H1 (cell line): ENCODE measurements at regions not wholly inside any gene's neighbourhood (a gene's known extent, or its start where the extent isn't known, plus 50 kb on each side); places are given as distances from the start of the nearest gene placed in this dataset.

Experiments used
- CTCF ChIA-PET: fragments of 300-600 bp; sonication (Branson Sonifier 250); formaldehyde crosslinking; loops from one replicate; lab custom pipeline; 2021; ENCODE audit not compliant: partially characterized antibody; lab: Charles Lee
- POLR2A ChIA-PET: fragments of 300-600 bp; sonication (Branson Sonifier 250); formaldehyde crosslinking; loops from one replicate; lab custom pipeline; 2021; ENCODE audit warnings: inconsistent platforms; ENCODE audit not compliant: partially characterized antibody; lab: Charles Lee
- DNase-seq, 2 experiments: peaks; one replicate each; pipeline versions ENCODE4 v3.0.0 to v3.0.0-alpha.2; 2010 to 2022; ENCODE audit warnings: low spot score in 2 of 2, low read depth in 1 of 2, mixed read lengths in 1 of 2
- FAIRE-seq: peaks from 2 replicates; lab custom pipeline; 2011; peaks lifted over from hg19 to GRCh38; lab: Jason Lieb, UNC
- H2AFZ ChIP-seq: 2 replicates; pipeline ENCODE4 v1.8.1; 2012; ENCODE audit warnings: low read length, inconsistent platforms
- H2AK5ac ChIP-seq: 2 replicates; pipeline ENCODE4 v1.6.1; 2013; ENCODE audit warnings: low read depth, low read length
- H2BK120ac ChIP-seq: replicated peaks from 2 replicates; pipeline ENCODE3; 2013; ENCODE audit warnings: low read depth, low read length, inconsistent platforms
- H2BK12ac ChIP-seq: 2 replicates; pipeline ENCODE4 v1.6.1; 2013; ENCODE audit warnings: low read depth, low read length
- H2BK15ac ChIP-seq: 2 replicates; pipeline ENCODE4 v1.6.1; 2013; ENCODE audit warnings: low read length
- H2BK20ac ChIP-seq: 2 replicates; pipeline ENCODE4 v1.6.1; 2013; ENCODE audit warnings: low read length
- H2BK5ac ChIP-seq: 2 replicates; pipeline ENCODE4 v1.6.1; 2013; ENCODE audit warnings: low read depth, low read length
- H3K14ac ChIP-seq: 2 replicates; pipeline ENCODE4 v1.6.1; 2013; ENCODE audit warnings: inconsistent platforms; ENCODE audit not compliant: insufficient read length
- H3K18ac ChIP-seq: 2 replicates; pipeline ENCODE4 v1.6.1; 2013; ENCODE audit warnings: low read length; ENCODE audit errors: extremely low read depth
- H3K23ac ChIP-seq: 2 replicates; pipeline ENCODE4 v1.6.1; 2013; ENCODE audit warnings: inconsistent platforms; ENCODE audit not compliant: insufficient read length
- H3K23me2 ChIP-seq: 2 replicates; pipeline ENCODE4 v1.6.1; 2013; ENCODE audit warnings: low read depth, low read length
- H3K27ac ChIP-seq: 2 replicates; pipeline ENCODE4 v1.6.1; 2011; ENCODE audit warnings: low read depth, low read length, inconsistent platforms
- H3K27me3 ChIP-seq, 4 experiments: replicated peaks in 1 of 4; 1 replicate in 1 of 4; 2 replicates in 3 of 4; pipeline versions ENCODE4 v1.6.1 to v1.8.1; 2011 to 2013; ENCODE audit warnings: low read length in 3 of 4, mild to moderate bottlenecking in 3 of 4, inconsistent platforms in 2 of 4, mixed read lengths in 2 of 4, moderate library complexity in 1 of 4; ENCODE audit not compliant: control insufficient read depth in 3 of 4, insufficient read depth in 3 of 4; ENCODE audit errors: extremely low read depth in 1 of 4
- H3K36me3 ChIP-seq, 4 experiments: 2 replicates each; pipeline versions ENCODE4 v1.6.1 to v1.8.1; 2011 to 2013; ENCODE audit warnings: mild to moderate bottlenecking in 4 of 4, low read length in 3 of 4, moderate library complexity in 2 of 4, control low read depth in 1 of 4, inconsistent platforms in 1 of 4; ENCODE audit not compliant: insufficient read depth in 4 of 4, control insufficient read depth in 2 of 4
- H3K4ac ChIP-seq: replicated peaks from 2 replicates; pipeline ENCODE3; 2013; ENCODE audit warnings: low read length, low read depth, mixed read lengths, inconsistent platforms; ENCODE audit not compliant: insufficient read length
- H3K4me1 ChIP-seq, 4 experiments: replicated peaks in 1 of 4; 1 replicate in 1 of 4; 2 replicates in 3 of 4; pipeline versions ENCODE4 v1.6.1 to v1.8.1; 2011 to 2013; ENCODE audit warnings: low read length in 3 of 4, inconsistent platforms in 2 of 4, mixed read lengths in 1 of 4; ENCODE audit not compliant: insufficient read depth in 4 of 4, control insufficient read depth in 3 of 4
- H3K4me2 ChIP-seq, 2 experiments: 2 replicates each; pipeline versions ENCODE4 v1.6.1 to v1.8.1; 2011 to 2013; ENCODE audit warnings: low read depth in 2 of 2, low read length in 2 of 2, control low read depth in 1 of 2, inconsistent platforms in 1 of 2, mild to moderate bottlenecking in 1 of 2; ENCODE audit not compliant: insufficient read depth in 1 of 2
- H3K4me3 ChIP-seq, 4 experiments: fragments of 200-600, 300-600 bp in 1 of 4; sonication (generic), shearing (Covaris generic), sonication (Bioruptor Twin) in 1 of 4; 2 replicates each; pipeline versions ENCODE4 v1.5.1 to v1.8.1; 2011 to 2016; ENCODE audit warnings: low read length in 4 of 4, low read depth in 3 of 4, control low read depth in 2 of 4, inconsistent platforms in 2 of 4, mild to moderate bottlenecking in 2 of 4, mixed read lengths in 1 of 4, moderate library complexity in 1 of 4; ENCODE audit not compliant: insufficient read depth in 2 of 4; ENCODE audit errors: extremely low read depth in 1 of 4
- H3K56ac ChIP-seq: replicated peaks from 2 replicates; pipeline ENCODE3; 2013; ENCODE audit warnings: low read depth, mild to moderate bottlenecking, mixed read lengths, low read length, inconsistent platforms; ENCODE audit not compliant: insufficient read length
- H3K79me1 ChIP-seq: 2 replicates; pipeline ENCODE4 v1.6.1; 2013; ENCODE audit warnings: low read depth, low read length, control low read depth
- H3K79me2 ChIP-seq, 2 experiments: 2 replicates each; pipeline versions ENCODE4 v1.6.1 to v1.8.1; 2012 to 2013; ENCODE audit warnings: low read length in 2 of 2, mild to moderate bottlenecking in 2 of 2, inconsistent platforms in 1 of 2; ENCODE audit not compliant: insufficient read depth in 2 of 2, control insufficient read depth in 1 of 2
- H3K9ac ChIP-seq, 4 experiments: replicated peaks in 1 of 4; 1 replicate in 1 of 4; 2 replicates in 3 of 4; pipeline versions ENCODE4 v1.6.1 to v1.8.1; 2011 to 2013; ENCODE audit warnings: low read depth in 3 of 4, low read length in 3 of 4, control low read depth in 2 of 4, mild to moderate bottlenecking in 2 of 4, moderate library complexity in 2 of 4, inconsistent platforms in 1 of 4; ENCODE audit errors: extremely low read depth in 1 of 4
- H3K9me3 ChIP-seq, 2 experiments: 2 replicates each; pipeline versions ENCODE4 v1.6.1 to v1.8.1; 2012 to 2013; ENCODE audit warnings: mild to moderate bottlenecking in 2 of 2, moderate library complexity in 2 of 2, control low read depth in 1 of 2, inconsistent platforms in 1 of 2, low read depth in 1 of 2, low read length in 1 of 2, mixed read lengths in 1 of 2; ENCODE audit not compliant: insufficient read depth in 2 of 2
- H4K20me1 ChIP-seq, 2 experiments: replicated peaks in 1 of 2; 2 replicates each; pipeline versions ENCODE3 to v1.8.1; 2011 to 2013; ENCODE audit warnings: inconsistent platforms in 2 of 2, low read length in 2 of 2, mild to moderate bottlenecking in 1 of 2; ENCODE audit not compliant: insufficient read depth in 2 of 2, control insufficient read depth in 1 of 2
- H4K5ac ChIP-seq: 2 replicates; pipeline ENCODE4 v1.6.1; 2013; ENCODE audit warnings: low read length, low read depth, mixed read lengths, inconsistent platforms; ENCODE audit not compliant: insufficient read length
- H4K8ac ChIP-seq: 2 replicates; pipeline ENCODE4 v1.8.0; 2013; ENCODE audit warnings: mild to moderate bottlenecking, moderate library complexity, low read length, inconsistent platforms; ENCODE audit not compliant: insufficient read depth; ENCODE audit errors: extremely low read depth
- H4K91ac ChIP-seq: replicated peaks from 2 replicates; pipeline ENCODE3; 2013; ENCODE audit warnings: low read length, mixed read lengths, inconsistent platforms; ENCODE audit not compliant: insufficient read length
- BACH1 ChIP-seq: IDR thresholded peaks from 2 replicates; pipeline ENCODE4 v1.6.1; 2012; ENCODE audit warnings: low read length, improper control_type of control experiment
- CTBP2 ChIP-seq: IDR thresholded peaks from 2 replicates; pipeline ENCODE4 v1.7.0; 2011; ENCODE audit warnings: borderline replicate concordance, mild to moderate bottlenecking, moderate library complexity, mixed read lengths, low read length; ENCODE audit not compliant: insufficient read depth, insufficient read length
- EP300 ChIP-seq, 2 experiments: IDR thresholded peaks; 1 replicate in 1 of 2; 2 replicates in 1 of 2; pipeline ENCODE4 v1.6.1; 2011 to 2012; ENCODE audit warnings: low read depth in 2 of 2, low read length in 2 of 2, mild to moderate bottlenecking in 2 of 2, borderline replicate concordance in 1 of 2, inconsistent platforms in 1 of 2, moderate library complexity in 1 of 2
- JUND ChIP-seq: IDR thresholded peaks from 2 replicates; pipeline ENCODE4 v1.6.1; 2011; ENCODE audit warnings: mild to moderate bottlenecking, improper control_type of control experiment, low read length
- NANOG ChIP-seq: IDR thresholded peaks from 2 replicates; pipeline ENCODE4 v1.6.1; 2011; ENCODE audit warnings: low read length, low read depth, mild to moderate bottlenecking, inconsistent platforms; ENCODE audit not compliant: insufficient read depth, poor library complexity, severe bottlenecking
- POLR2A ChIP-seq, 2 experiments: IDR thresholded peaks; 1 replicate in 1 of 2; 2 replicates in 1 of 2; pipeline ENCODE4 v1.6.1; 2011; ENCODE audit warnings: low read depth in 2 of 2, low read length in 2 of 2, mild to moderate bottlenecking in 2 of 2; ENCODE audit errors: control extremely low read depth in 1 of 2
- RFX5 ChIP-seq: IDR thresholded peaks from 2 replicates; pipeline ENCODE4 v1.6.1; 2011; ENCODE audit warnings: low read depth, low read length, improper control_type of control experiment, borderline replicate concordance
- SIRT6 ChIP-seq: IDR thresholded peaks from one replicate; pipeline ENCODE4 v1.7.1; 2012; ENCODE audit warnings: low read length, inconsistent platforms
- SP2 ChIP-seq: IDR thresholded peaks from 2 replicates; pipeline ENCODE4 v1.6.1; 2012; ENCODE audit warnings: mild to moderate bottlenecking, low read length, inconsistent platforms
- TCF12 ChIP-seq: IDR thresholded peaks from 2 replicates; pipeline ENCODE4 v1.6.1; 2011; ENCODE audit warnings: low read depth, mild to moderate bottlenecking, low read length
- TEAD4 ChIP-seq: IDR thresholded peaks from 2 replicates; pipeline ENCODE4 v1.6.1; 2012; ENCODE audit warnings: low read depth, low read length, inconsistent platforms, mixed read lengths
- USF2 ChIP-seq: IDR thresholded peaks from 2 replicates; pipeline ENCODE4 v1.6.1; 2011; ENCODE audit warnings: low read length, improper control_type of control experiment
- YY1 ChIP-seq: IDR thresholded peaks from 2 replicates; pipeline ENCODE4 v1.6.1; 2011; ENCODE audit warnings: low read depth, mild to moderate bottlenecking, low read length
- ZNF274 ChIP-seq: IDR thresholded peaks from 2 replicates; pipeline ENCODE4 v1.7.0; 2012; ENCODE audit warnings: low read length, borderline replicate concordance; ENCODE audit errors: extremely low read depth
- WGBS, 2 experiments: shearing (Covaris generic) in 1 of 2; methylation state at CpG; one replicate each; pipeline versions ENCODE4 v1.1.6 to v1.1.7; 2013 to 2015; ENCODE audit warnings: low lambda C conversion rate in 2 of 2, mixed read lengths in 2 of 2, inconsistent platforms in 1 of 2, low coverage in 1 of 2, missing lambda C conversion rate in 1 of 2; ENCODE audit not compliant: insufficient replicate concordance in 2 of 2, insufficient coverage in 1 of 2, insufficient read length in 1 of 2; ENCODE audit errors: extremely low coverage in 1 of 2, missing lambda C conversion rate in 1 of 2; 5-methylcytosine and 5-hydroxymethylcytosine counted together

GRCh38 chr1:4586611-4587160 lies 67.7 kb upstream of the AJAP1 start:
- no peak overlapping the region for H2AFZ ChIP-seq
- H3K14ac ChIP-seq = no peak overlapping the region
- no peak for FAIRE-seq
- H3K23me2 ChIP-seq = no peaks in the 10 kb centered on the region
- H2BK5ac ChIP-seq = no peak overlapping the region
- no peaks in the 10 kb centered on the region for H3K4me1 ChIP-seq
- H3K9ac ChIP-seq = no peak overlapping the region
- H3K4me3 ChIP-seq = no peak overlapping the region
- no peak overlapping the region for H3K27ac ChIP-seq
- CTCF ChIA-PET = interaction anchor here (0.7 kb wide), 1 partner anchor 869 kb away, joined by 3 read pairs; no protein-coding TSS in a partner anchor
- no peak overlapping the region for H2AK5ac ChIP-seq
- H3K79me1 ChIP-seq = no peaks in the 10 kb centered on the region
- H3K4me2 ChIP-seq = no peak overlapping the region
- no peak overlapping the region for H2BK12ac ChIP-seq
- H4K20me1 ChIP-seq = no peaks in the 10 kb centered on the region
- 80% methylated on average over 6 of the region's 6 CpGs; no CpG with 5 or more reads in 1 of the 2 experiments for WGBS, 2 experiments
- H4K91ac ChIP-seq = no peak overlapping the region
- no peak overlapping the region for H4K5ac ChIP-seq
- no peaks in the 10 kb centered on the region; a peak in 2 of 7 replicates for H3K27me3 ChIP-seq
- no peak for DNase-seq
- H3K9me3 ChIP-seq = no peaks in the 10 kb centered on the region
- no peak overlapping the region for H4K8ac ChIP-seq
- no peak overlapping the region for H2BK20ac ChIP-seq
- H2BK120ac ChIP-seq = no peak overlapping the region
- no peak overlapping the region for H2BK15ac ChIP-seq
- H3K18ac ChIP-seq = no peak overlapping the region
- no peak overlapping the region for H3K23ac ChIP-seq
- POLR2A ChIA-PET = no interaction called here
- H3K36me3 ChIP-seq = no peaks in the 10 kb centered on the region
- no peak overlapping the region for H3K56ac ChIP-seq
- H3K4ac ChIP-seq = no peak overlapping the region
- no peaks in the 10 kb centered on the region for H3K79me2 ChIP-seq
- no peak for TF ChIP-seq SP2
- no peak for TF ChIP-seq BACH1
- TF ChIP-seq USF2 = no peak
- TF ChIP-seq TCF12 = no peak
- no peak for TF ChIP-seq TEAD4
- TF ChIP-seq ZNF274 = no peak
- TF ChIP-seq SIRT6 = no peak
- TF ChIP-seq RFX5 = no peak
- no peak for TF ChIP-seq CTBP2
- no peak for TF ChIP-seq NANOG
- no peak for TF ChIP-seq JUND
- TF ChIP-seq POLR2A (IDR thresholded peaks at IDR 0.05; ENCODE audit: control extremely low read depth in 1 of 2, low read depth in 2 of 2, low read length in 2 of 2) = no peak
- no peak for TF ChIP-seq YY1
- TF ChIP-seq EP300 (IDR thresholded peaks at IDR 0.05; ENCODE audit: borderline replicate concordance in 1 of 2, low read depth in 2 of 2, low read length in 2 of 2) = no peak
